ENCODE measurements at regions not wholly inside any gene's neighbourhood (a gene's known extent, or its start where the extent isn't known, plus 50 kb on each side); places are given as distances from the start of the nearest gene placed in this dataset.

- H3K4me3 ChIP-seq, result no peak overlapping the region
- 61% methylated on average over 13 of the region's 13 CpGs for WGBS (ENCODE audit: insufficient coverage, low coverage, low lambda C conversion rate, missing lambda C conversion rate)
- no peaks in the 10 kb centered on the region for H3K36me3 ChIP-seq
- no peak overlapping the region for H3K27ac ChIP-seq
- ATAC-seq (no peak), DNase-seq (no peak)
- H3K27me3 ChIP-seq, result peaks cover 5 to 17% of the 10 kb centered on the region in 2 donors
- intact Hi-C loops (cut with DNase I), result no loop called here
- H3K4me1 ChIP-seq, result peaks cover 0 to 4% (median 0%) of the 10 kb centered on the region in 4 donors
- TF ChIP-seq CTCF (IDR thresholded peaks at IDR 0.05) (no peak), POLR2A (IDR thresholded peaks at IDR 0.05) (no peak)
- H3K9me3 ChIP-seq, result no peaks in the 10 kb centered on the region
Observed at GRCh38 chr6:28726569-28727309, 197.0 kb downstream of the TRIM27 start.

GRCh38 chr6:28727559-28728211, 196.1 kb downstream of the TRIM27 start:
- 61% methylated on average over 8 of the region's 9 CpGs for WGBS (ENCODE audit: insufficient coverage, low coverage, low lambda C conversion rate, missing lambda C conversion rate)
- intact Hi-C loops (cut with DNase I), result no loop called here
- H3K4me1 ChIP-seq, result peaks cover 0 to 4% (median 0%) of the 10 kb centered on the region in 4 donors

GRCh38 chr6:28729501-28730402, 194.0 kb downstream of the TRIM27 start:
- intact Hi-C loops (cut with DNase I), result no loop called here
- ATAC-seq, result no peak
- H3K27ac ChIP-seq, result no peak overlapping the region
- H3K27me3 ChIP-seq, result peaks cover 5 to 12% of the 10 kb centered on the region in 2 donors
- H3K36me3 ChIP-seq, result no peaks in the 10 kb centered on the region
- peak overlapping the region in 1 of 3 donors; percentile 52 for H3K4me3 ChIP-seq
- H3K9me3 ChIP-seq, result no peaks in the 10 kb centered on the region
- TF ChIP-seq POLR2A (IDR thresholded peaks at IDR 0.05) (no peak), CTCF (IDR thresholded peaks at IDR 0.05) (no peak)
- no peak for DNase-seq
- 6% methylated on average over 18 of the region's 24 CpGs for WGBS (ENCODE audit: insufficient coverage, low coverage, low lambda C conversion rate, missing lambda C conversion rate)
- H3K4me1 ChIP-seq, result peaks cover 0 to 4% (median 0%) of the 10 kb centered on the region in 4 donors

More at GRCh38 chr6:28727559-28728211, 196.1 kb downstream of the TRIM27 start:
- Histone ChIP-seq H3K27ac (no peak overlapping the region), H3K27me3 (peaks cover 5 to 13% of the 10 kb centered on the region in 2 donors), H3K9me3 (no peaks in the 10 kb centered on the region), H3K36me3 (no peaks in the 10 kb centered on the region), H3K4me3 (no peak overlapping the region)
- no peak for DNase-seq
- no peak for ATAC-seq
- TF ChIP-seq POLR2A (IDR thresholded peaks at IDR 0.05), result no peak
- no peak for TF ChIP-seq CTCF (IDR thresholded peaks at IDR 0.05)

- ATAC-seq, result no peak
- no peak overlapping the region for H3K4me3 ChIP-seq
- H3K4me1 ChIP-seq, result peaks cover 0 to 4% (median 0%) of the 10 kb centered on the region in 4 donors
- H3K27ac ChIP-seq, result no peak overlapping the region
- 56% methylated on average over 3 of the region's 5 CpGs for WGBS (ENCODE audit: insufficient coverage, low coverage, low lambda C conversion rate, missing lambda C conversion rate)
- no peaks in the 10 kb centered on the region for H3K9me3 ChIP-seq
- H3K36me3 ChIP-seq, result no peaks in the 10 kb centered on the region
- intact Hi-C loops (cut with DNase I), result no loop called here
- DNase-seq, result no peak
- no peak for TF ChIP-seq CTCF (IDR thresholded peaks at IDR 0.05)
- no peak for TF ChIP-seq POLR2A (IDR thresholded peaks at IDR 0.05)
- H3K27me3 ChIP-seq, result peaks cover 0 to 20% of the 10 kb centered on the region in 2 donors
Observed at GRCh38 chr6:28732052-28732451, 191.7 kb downstream of the TRIM27 start.

Measured in right lobe of liver (tissue), 6 donors.